HCT116 (cell line): ENCODE measurements at regions not wholly inside any gene's neighbourhood (a gene's known extent, or its start where the extent isn't known, plus 50 kb on each side); places are given as distances from the start of the nearest gene placed in this dataset.

Source experiments
- ATAC-seq: fragments of 200-7000 bp; cut with Tn5 transposase; 2 replicates; pipeline ENCODE4 v1.9.1; 2020; ENCODE audit warnings: mild to moderate bottlenecking, moderate library complexity
- BruUV-seq: library from RNA; stranded (reverse); fragments of 400-500 nt; replicated peaks from 2 replicates; lab custom pipeline; 2021; lab: Mats Ljungman, UMichigan
- CTCF ChIA-PET: fragments of 300-600 bp; sonication (Branson Sonifier 250); formaldehyde crosslinking; loops from one replicate; lab custom pipeline; 2021; ENCODE audit warnings: antibody characterized with exemption; lab: Charles Lee
- POLR2A ChIA-PET: fragments of 300-600, 350-600 bp; sonication (Branson Sonifier 250); formaldehyde crosslinking; loops from one replicate; lab custom pipeline; 2021; ENCODE audit warnings: antibody characterized with exemption; lab: Charles Lee
- RAD21 ChIA-PET, 2 experiments: fragments of 300-600 bp; sonication (Branson Sonifier 250); formaldehyde crosslinking; loops; one replicate each; lab custom pipeline; 2023; ENCODE audit warnings: low total read pairs in 2 of 2; ENCODE audit not compliant: uncharacterized antibody in 2 of 2, unreplicated experiment in 2 of 2, low non-redundant PET in 1 of 2; lab: Charles Lee
- DNase-seq: peaks from one replicate; pipeline ENCODE4 v3.0.0-alpha.2; 2010; ENCODE audit warnings: low read depth, low spot score
- H2AFZ ChIP-seq: fragments of 200-600 bp; shearing (Covaris generic), sonication (generic); 2 replicates; pipeline ENCODE4 v1.6.1; 2017; ENCODE audit warnings: low read depth, mixed run types, mixed read lengths, antibody characterized with exemption, low read length; ENCODE audit not compliant: poor library complexity, severe bottlenecking
- H3K27ac ChIP-seq: 2 replicates; pipeline ENCODE4 v1.5.1; 2012; ENCODE audit warnings: low read depth, low read length
- H3K27me3 ChIP-seq: fragments of 200-600 bp; sonication (generic); 2 replicates; pipeline ENCODE4 v1.6.1; 2016; ENCODE audit warnings: mixed run types, low read length, mixed read lengths; ENCODE audit not compliant: insufficient read depth
- H3K36me3 ChIP-seq, 2 experiments: fragments of 200-500 bp in 1 of 2; fragments of 200-600 bp in 1 of 2; sonication (Bioruptor generic) in 1 of 2; sonication (generic) in 1 of 2; 2 replicates each; pipeline versions ENCODE4 v1.5.1 to v1.6.1; 2014 to 2016; ENCODE audit warnings: low read length in 2 of 2, inconsistent platforms in 1 of 2, mixed read lengths in 1 of 2, mixed run types in 1 of 2; ENCODE audit not compliant: insufficient read depth in 2 of 2, control insufficient read depth in 1 of 2
- H3K4me1 ChIP-seq, 2 experiments: fragments of 200-600 bp in 1 of 2; sonication (generic) in 1 of 2; 2 replicates each; pipeline versions ENCODE4 v1.5.1 to v1.6.1; 2012 to 2017; ENCODE audit warnings: low read length in 2 of 2, inconsistent platforms in 1 of 2, mild to moderate bottlenecking in 1 of 2, mixed read lengths in 1 of 2, mixed run types in 1 of 2, moderate library complexity in 1 of 2; ENCODE audit not compliant: insufficient read depth in 2 of 2, control insufficient read depth in 1 of 2
- H3K4me2 ChIP-seq: fragments of 200-600 bp; sonication (generic); 2 replicates; pipeline ENCODE4 v1.6.1; 2017; ENCODE audit warnings: mixed run types, low read length, mixed read lengths
- H3K4me3 ChIP-seq, 2 experiments: fragments of 200-600 bp in 1 of 2; sonication (generic) in 1 of 2; replicated peaks in 1 of 2; 2 replicates each; pipeline ENCODE4 v1.5.1; 2011 to 2016; ENCODE audit warnings: low read length in 2 of 2, control low read depth in 1 of 2, low read depth in 1 of 2, mild to moderate bottlenecking in 1 of 2, mixed read lengths in 1 of 2, mixed run types in 1 of 2
- H3K79me2 ChIP-seq: fragments of 200-600 bp; sonication (generic); 2 replicates; pipeline ENCODE4 v1.6.1; 2017; ENCODE audit warnings: mild to moderate bottlenecking, mixed run types, low read length, moderate library complexity, mixed read lengths; ENCODE audit not compliant: insufficient read depth
- H3K9ac ChIP-seq: fragments of 200-600 bp; sonication (generic); 2 replicates; pipeline ENCODE4 v1.6.1; 2016; ENCODE audit warnings: low read length, mixed read lengths
- H3K9me2 ChIP-seq: fragments of 200-600 bp; sonication (generic), shearing (Covaris generic); 2 replicates; pipeline ENCODE4 v1.6.1; 2017; ENCODE audit warnings: mixed run types, mild to moderate bottlenecking, moderate library complexity; ENCODE audit not compliant: insufficient read depth
- H3K9me3 ChIP-seq, 2 experiments: fragments of 200-500 bp in 1 of 2; fragments of 200-600 bp in 1 of 2; sonication (Bioruptor generic) in 1 of 2; sonication (generic) in 1 of 2; 2 replicates each; pipeline ENCODE4 v1.6.1; 2014 to 2017; ENCODE audit warnings: low read length in 2 of 2, mixed read lengths in 2 of 2, inconsistent platforms in 1 of 2, low read depth in 1 of 2, mild to moderate bottlenecking in 1 of 2, mixed run types in 1 of 2, moderate library complexity in 1 of 2; ENCODE audit not compliant: control insufficient read depth in 1 of 2, insufficient read depth in 1 of 2
- H4K20me1 ChIP-seq: fragments of 200-600 bp; sonication (generic), shearing (Covaris generic); 2 replicates; pipeline ENCODE4 v1.6.1; 2017; ENCODE audit warnings: mixed run types, mild to moderate bottlenecking, moderate library complexity; ENCODE audit not compliant: insufficient read depth
- CBX3 ChIP-seq: IDR thresholded peaks from 2 replicates; pipeline ENCODE4 v1.6.1; 2012; ENCODE audit warnings: low read depth
- CTCF ChIP-seq, 3 experiments: fragments of 200-600 bp in 1 of 3; sonication (generic) in 1 of 3; IDR thresholded peaks in 2 of 3; conservative IDR thresholded peaks in 1 of 3; 2 replicates each; pipeline ENCODE4 v1.5.1; 2012 to 2017; ENCODE audit warnings: low read depth in 2 of 3, low read length in 2 of 3, antibody characterized with exemption in 1 of 3, borderline replicate concordance in 1 of 3, control low read depth in 1 of 3, mild to moderate bottlenecking in 1 of 3, mixed read lengths in 1 of 3, mixed run types in 1 of 3, moderate library complexity in 1 of 3; ENCODE audit not compliant: insufficient read depth in 1 of 3
- ELF1 ChIP-seq: IDR thresholded peaks from 2 replicates; pipeline ENCODE4 v1.6.1; 2012; ENCODE audit warnings: low read depth, borderline replicate concordance
- FOSL1 ChIP-seq: IDR thresholded peaks from 2 replicates; pipeline ENCODE4 v1.6.1; 2012; ENCODE audit warnings: low read depth
- POLR2A ChIP-seq: IDR thresholded peaks from 2 replicates; pipeline ENCODE4 v1.7.0; 2011; ENCODE audit warnings: borderline replicate concordance; ENCODE audit not compliant: insufficient read depth, insufficient read length; ENCODE audit errors: extremely low read depth
- POLR2AphosphoS5 ChIP-seq: IDR thresholded peaks from 2 replicates; pipeline ENCODE4 v1.6.1; 2011; ENCODE audit warnings: mild to moderate bottlenecking, low read depth, low read length, moderate library complexity
- RAD21 ChIP-seq: IDR thresholded peaks from 2 replicates; pipeline ENCODE4 v1.6.1; 2012; ENCODE audit warnings: low read depth, mild to moderate bottlenecking
- REST ChIP-seq: IDR thresholded peaks from 2 replicates; pipeline ENCODE4 v1.6.1; 2012; ENCODE audit warnings: low read depth
- SP1 ChIP-seq: IDR thresholded peaks from 2 replicates; pipeline ENCODE4 v1.6.1; 2012; ENCODE audit warnings: low read depth
- SRF ChIP-seq: IDR thresholded peaks from 2 replicates; pipeline ENCODE4 v1.6.1; 2012; ENCODE audit warnings: low read depth
- TCF7L2 ChIP-seq: IDR thresholded peaks from 2 replicates; pipeline ENCODE4 v1.7.0; 2011; ENCODE audit warnings: borderline replicate concordance, inconsistent platforms; ENCODE audit not compliant: insufficient read depth, insufficient read length; ENCODE audit errors: extremely low read depth
- ZBTB33 ChIP-seq: IDR thresholded peaks from 2 replicates; pipeline ENCODE4 v1.6.1; 2011; ENCODE audit warnings: mild to moderate bottlenecking, low read length, moderate library complexity; ENCODE audit not compliant: insufficient replicate concordance; ENCODE audit errors: extremely low read depth
- intact Hi-C: fragments of 100-400 bp; cut with micrococcal nuclease; formaldehyde crosslinking; loops from 2 replicates; pipeline ENCODE4 v1.10.0; 2022

GRCh38 chr6:151677404-151677803, 130.1 kb upstream of the ESR1 start:
- Histone ChIP-seq H2AFZ (no peak overlapping the region), H3K27ac (no peak overlapping the region), H4K20me1 (no peaks in the 10 kb centered on the region), H3K36me3 (no peaks in the 10 kb centered on the region), H3K79me2 (no peaks in the 10 kb centered on the region), H3K4me1 (peaks cover 0 to 10% of the 10 kb centered on the region in 2 experiments; a peak in 1 of 4 replicates), H3K4me2 (no peak overlapping the region), H3K27me3 (no peaks in the 10 kb centered on the region), H3K9me2 (no peaks in the 10 kb centered on the region), H3K9me3 (no peaks in the 10 kb centered on the region), H3K9ac (no peak overlapping the region), H3K4me3 (no peak overlapping the region)
- ChIA-PET POLR2A (no interaction called here), CTCF (interaction anchor here (2.1 kb wide), 1 partner anchor 88 kb away, joined by 6 read pairs; no protein-coding TSS in a partner anchor), RAD21 (no interaction called here)
- intact Hi-C loops = loop anchor here (5.0 kb wide), 2 partner anchors 85 to 680 kb away; no protein-coding TSS in a partner anchor
- TF ChIP-seq TCF7L2 (no peak), REST (no peak), RAD21 (no peak), POLR2AphosphoS5 (no peak)
- ATAC-seq = no peak
- BruUV-seq = no TSS peak
- DNase-seq = no peak

- H2AFZ ChIP-seq = no peak overlapping the region
- POLR2A ChIA-PET = no interaction called here
- no TSS peak for BruUV-seq
- H3K79me2 ChIP-seq = no peaks in the 10 kb centered on the region
- no peaks in the 10 kb centered on the region for H4K20me1 ChIP-seq
- no peak overlapping the region for H3K4me2 ChIP-seq
- H3K27me3 ChIP-seq = no peaks in the 10 kb centered on the region
- CTCF ChIA-PET = interaction anchor here (0.9 kb wide), 1 partner anchor 445 kb away, joined by 4 read pairs; no protein-coding TSS in a partner anchor
- ATAC-seq = no peak
- H3K9ac ChIP-seq = no peak overlapping the region
- no peak overlapping the region for H3K27ac ChIP-seq
- no peaks in the 10 kb centered on the region for H3K9me3 ChIP-seq
- RAD21 ChIA-PET = no interaction called here
- no peak overlapping the region for H3K4me3 ChIP-seq
- intact Hi-C loops = loop anchor here (5.0 kb wide), 2 partner anchors 83 to 678 kb away; no protein-coding TSS in a partner anchor
- H3K9me2 ChIP-seq = no peaks in the 10 kb centered on the region
- no peaks in the 10 kb centered on the region for H3K36me3 ChIP-seq
- DNase-seq = no peak
- peaks cover 0 to 10% of the 10 kb centered on the region in 2 experiments; a peak in 1 of 4 replicates for H3K4me1 ChIP-seq
- TF ChIP-seq ZBTB33 = no peak
- TF ChIP-seq SP1 = no peak
- TF ChIP-seq RAD21 = no peak
- TF ChIP-seq SRF = no peak
- no peak for TF ChIP-seq CBX3
- no peak for TF ChIP-seq ELF1
- no peak for TF ChIP-seq POLR2AphosphoS5
- no peak for TF ChIP-seq CTCF (IDR thresholded peaks at IDR 0.05 in 2 of 3, conservative IDR thresholded peaks at IDR 0.05 in 1 of 3; ENCODE audit: borderline replicate concordance in 1 of 3, insufficient read depth in 1 of 3, low read depth in 2 of 3, low read length in 2 of 3)
- no peak for TF ChIP-seq FOSL1
- TF ChIP-seq POLR2A = no peak
Observed at GRCh38 chr6:151679081-151679480, 128.4 kb upstream of the ESR1 start.
